Colonic mucosa (tissue), 4 donors: ENCODE measurements at regions not wholly inside any gene's neighbourhood (a gene's known extent, or its start where the extent isn't known, plus 50 kb on each side); places are given as distances from the start of the nearest gene placed in this dataset.

Source experiments
- DNase-seq: peaks from one replicate; pipeline ENCODE4 v3.0.0-alpha.2; 2020
- H3K27ac ChIP-seq: fragments of 200-600 bp; one replicate; pipeline ENCODE4 v1.8.0; 2021
- H3K27me3 ChIP-seq: fragments of 200-600 bp; one replicate; pipeline ENCODE4 v1.8.0; 2021
- H3K36me3 ChIP-seq: fragments of 200-600 bp; one replicate; pipeline ENCODE4 v1.8.0; 2021
- H3K4me1 ChIP-seq: fragments of 200-600 bp; one replicate; pipeline ENCODE4 v1.8.0; 2021; ENCODE audit warnings: mild to moderate bottlenecking
- H3K4me3 ChIP-seq: fragments of 200-600 bp; one replicate; pipeline ENCODE4 v1.8.0; 2021
- H3K9ac ChIP-seq, 2 donors: one replicate each; pipeline ENCODE4 v1.7.0; 2013; ENCODE audit warnings: control low read depth in 2 of 2, low read depth in 2 of 2, low read length in 2 of 2
- H3K9me3 ChIP-seq: fragments of 200-600 bp; one replicate; pipeline ENCODE4 v1.8.0; 2021
- CTCF ChIP-seq: fragments of 200-600 bp; IDR thresholded peaks from one replicate; pipeline ENCODE4 v1.8.0; 2022; ENCODE audit warnings: antibody characterized with exemption, mild to moderate bottlenecking
- intact Hi-C: fragments of 100-400 bp; cut with DNase I; formaldehyde crosslinking; loops from one replicate; pipeline ENCODE4 v1.14.1; 2022
- donor health status: healthy.
- donor health status: DM: no; HTN: no; CAD: no.
- donor health status: DM: no; HTN: no; CAD: no.

- Histone ChIP-seq H3K4me3 (no peak overlapping the region), H3K27me3 (no peaks in the 10 kb centered on the region), H3K9ac (no peak overlapping the region), H3K9me3 (no peaks in the 10 kb centered on the region), H3K36me3 (no peaks in the 10 kb centered on the region), H3K4me1 (no peaks in the 10 kb centered on the region), H3K27ac (no peak overlapping the region)
- intact Hi-C loops: no loop called here
- no peak for TF ChIP-seq CTCF
- no peak for DNase-seq
Observed at GRCh38 chr12:24489939-24490338, 459.0 kb downstream of the BCAT1 start.

DNA sequence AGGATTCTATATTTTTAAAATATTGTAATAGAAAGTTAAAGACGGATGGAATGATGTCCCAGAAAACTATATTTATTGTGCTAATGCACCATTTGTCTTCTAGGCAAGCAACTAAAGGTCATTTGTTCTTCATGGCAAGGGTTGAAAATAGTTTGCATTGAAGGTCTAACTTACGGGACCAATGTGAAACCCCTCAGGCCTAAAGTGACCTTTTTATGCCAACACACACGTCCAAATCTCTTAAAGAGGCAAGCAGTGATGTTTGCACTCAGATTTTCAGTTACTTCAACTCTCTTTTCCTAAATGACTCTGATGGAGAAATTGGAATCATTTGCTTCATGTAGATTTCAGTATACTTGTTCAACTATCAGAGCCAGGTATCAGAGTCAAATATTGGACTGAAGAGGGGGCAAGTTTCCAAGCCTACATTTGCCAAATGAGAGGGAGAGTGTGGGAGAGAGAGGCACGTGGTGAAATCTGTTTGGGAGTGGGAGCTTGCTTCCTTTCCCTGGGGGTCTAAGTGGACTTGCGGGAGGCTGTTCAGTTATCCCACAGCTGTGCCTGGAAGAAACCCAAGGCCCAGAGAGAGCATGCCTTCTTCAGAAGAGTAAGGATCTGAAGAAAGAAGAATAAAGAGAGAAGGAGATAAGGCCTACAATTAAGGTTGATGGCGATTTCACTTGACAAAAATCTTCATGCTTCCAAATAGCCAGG lies 459.8 kb downstream of the BCAT1 start:
- H3K9me3 ChIP-seq: no peaks in the 10 kb centered on the region
- H3K27me3 ChIP-seq: no peaks in the 10 kb centered on the region
- no peaks in the 10 kb centered on the region for H3K4me1 ChIP-seq
- DNase-seq: no peak
- no peaks in the 10 kb centered on the region for H3K36me3 ChIP-seq
- no peak overlapping the region for H3K9ac ChIP-seq
- no peak overlapping the region for H3K27ac ChIP-seq
- intact Hi-C loops: no loop called here
- no peak overlapping the region for H3K4me3 ChIP-seq
- no peak for TF ChIP-seq CTCF

DNA sequence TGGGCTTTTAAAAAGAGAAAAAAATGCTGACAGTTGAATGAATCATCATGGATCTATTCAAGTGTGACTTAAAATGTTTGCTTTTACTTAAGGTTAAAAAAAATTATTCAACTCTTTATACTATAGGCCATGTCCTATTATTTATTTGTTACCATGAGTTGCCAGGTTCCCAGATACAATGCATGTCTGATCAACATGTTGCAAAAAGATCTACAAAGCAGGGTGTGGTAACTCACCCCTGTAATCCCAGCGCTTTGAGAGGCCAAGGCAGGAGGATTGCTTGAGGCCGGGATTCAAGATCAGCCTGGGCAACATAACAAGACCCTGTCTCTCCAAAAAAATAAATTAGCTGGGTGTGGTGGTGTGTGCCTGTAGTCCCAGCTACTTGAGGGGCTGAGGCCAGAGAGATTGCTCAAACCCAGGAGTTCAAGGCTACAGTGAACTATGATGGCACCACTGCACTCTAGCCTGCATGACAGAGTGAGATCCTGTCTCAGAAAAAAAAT lies 460.8 kb downstream of the BCAT1 start:
- Histone ChIP-seq H3K27ac (no peak overlapping the region), H3K27me3 (no peaks in the 10 kb centered on the region), H3K9me3 (no peaks in the 10 kb centered on the region), H3K4me1 (no peaks in the 10 kb centered on the region), H3K9ac (no peak overlapping the region), H3K4me3 (no peak overlapping the region), H3K36me3 (no peaks in the 10 kb centered on the region)
- TF ChIP-seq CTCF: no peak
- intact Hi-C loops: no loop called here
- no peak for DNase-seq

- no peak overlapping the region for H3K27ac ChIP-seq
- no peak overlapping the region for H3K9ac ChIP-seq
- intact Hi-C loops: no loop called here
- no peaks in the 10 kb centered on the region for H3K27me3 ChIP-seq
- H3K4me3 ChIP-seq: no peak overlapping the region
- no peak for TF ChIP-seq CTCF
- H3K9me3 ChIP-seq: no peaks in the 10 kb centered on the region
- H3K36me3 ChIP-seq: no peaks in the 10 kb centered on the region
- DNase-seq: no peak
- H3K4me1 ChIP-seq: no peaks in the 10 kb centered on the region
Observed at GRCh38 chr12:24487606-24488005, 461.3 kb downstream of the BCAT1 start.

DNA sequence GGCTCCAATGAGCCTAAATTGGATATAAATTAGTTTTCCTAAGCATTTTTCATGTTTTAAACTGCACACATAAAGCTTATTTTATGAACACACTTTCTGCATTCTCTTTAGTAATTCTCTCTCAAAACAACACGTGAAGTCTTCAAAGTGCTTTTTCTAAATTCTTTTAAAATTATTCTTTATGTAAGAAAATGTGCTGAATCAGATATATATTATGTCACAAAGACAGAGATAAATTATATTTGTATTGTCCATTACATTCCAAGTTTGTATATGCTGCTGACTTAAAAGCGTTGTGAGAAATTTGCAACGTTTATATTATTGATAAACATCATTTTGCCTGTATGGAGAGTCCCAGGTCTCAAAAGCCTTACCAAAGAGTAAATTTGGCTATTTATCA lies 465.2 kb downstream of the BCAT1 start:
- DNase-seq: no peak
- Histone ChIP-seq H3K4me1 (no peaks in the 10 kb centered on the region), H3K27me3 (no peaks in the 10 kb centered on the region), H3K9ac (no peak overlapping the region), H3K4me3 (no peak overlapping the region), H3K36me3 (no peaks in the 10 kb centered on the region), H3K27ac (no peak overlapping the region), H3K9me3 (no peaks in the 10 kb centered on the region)
- intact Hi-C loops: no loop called here
- TF ChIP-seq CTCF: no peak
